ENCODE measurements at regions not wholly inside any gene's neighbourhood (a gene's known extent, or its start where the extent isn't known, plus 50 kb on each side); places are given as distances from the start of the nearest gene placed in this dataset.

DNA sequence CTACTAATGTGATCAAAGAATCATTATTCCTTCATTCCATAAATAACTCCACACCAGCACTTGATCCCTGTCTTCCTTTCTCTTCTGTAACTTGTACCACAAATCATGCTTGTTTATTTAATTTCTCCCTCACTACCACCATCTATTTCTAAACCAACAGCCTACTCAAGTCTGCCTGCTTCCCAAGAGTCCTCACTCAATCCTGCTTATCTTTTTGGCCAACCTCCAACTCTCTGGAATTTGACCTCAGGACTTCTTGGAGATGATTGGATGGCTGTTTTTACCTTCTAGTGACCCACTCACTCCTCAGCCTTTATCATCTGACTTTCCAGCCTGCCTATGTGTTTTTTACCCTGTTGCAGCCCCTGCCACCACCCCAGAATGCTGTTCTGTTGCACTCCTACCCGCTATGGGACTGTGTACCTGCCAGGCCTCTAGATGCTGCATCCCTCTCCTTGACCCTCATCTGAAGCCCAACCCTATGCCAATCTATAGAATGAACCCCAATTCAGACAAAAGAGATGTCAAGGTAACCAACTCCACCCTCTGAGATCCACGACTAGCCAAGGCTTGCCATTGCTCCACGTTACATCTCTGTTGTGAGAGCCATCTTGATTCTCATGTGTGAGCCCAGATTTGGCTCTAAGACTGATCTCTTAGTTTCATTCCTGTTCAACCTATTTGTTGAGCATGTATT, 150.2 kb upstream of the PLEKHG7 start:
- no peak for DNase-seq

GRCh38 chr12:92551853-92552397, 150.9 kb upstream of the PLEKHG7 start:
- no peak for DNase-seq

- DNase-seq, result no peak
These were observed 151.6 kb upstream of the PLEKHG7 start for GRCh38 chr12:92551210-92551609.

DNA sequence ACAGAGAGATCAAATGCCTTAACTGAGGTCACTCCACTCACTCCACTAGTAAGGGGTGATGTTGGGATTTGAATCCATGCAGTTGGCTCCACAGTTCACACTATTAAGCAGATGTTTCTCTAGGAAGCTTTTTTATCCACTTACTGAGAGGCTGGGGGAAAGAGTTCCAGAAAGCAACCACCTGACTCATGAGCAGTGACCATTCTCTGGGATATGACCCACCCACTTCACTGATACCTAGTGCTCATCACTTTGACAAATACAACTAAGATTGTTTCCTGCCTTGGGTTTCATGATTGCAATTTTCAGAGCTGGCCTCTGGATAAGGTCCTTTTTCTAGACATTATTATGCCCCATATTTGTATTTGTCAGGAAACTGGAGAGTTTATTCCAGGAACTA, 152.1 kb upstream of the PLEKHG7 start:
- DNase-seq, result no peak

DNA sequence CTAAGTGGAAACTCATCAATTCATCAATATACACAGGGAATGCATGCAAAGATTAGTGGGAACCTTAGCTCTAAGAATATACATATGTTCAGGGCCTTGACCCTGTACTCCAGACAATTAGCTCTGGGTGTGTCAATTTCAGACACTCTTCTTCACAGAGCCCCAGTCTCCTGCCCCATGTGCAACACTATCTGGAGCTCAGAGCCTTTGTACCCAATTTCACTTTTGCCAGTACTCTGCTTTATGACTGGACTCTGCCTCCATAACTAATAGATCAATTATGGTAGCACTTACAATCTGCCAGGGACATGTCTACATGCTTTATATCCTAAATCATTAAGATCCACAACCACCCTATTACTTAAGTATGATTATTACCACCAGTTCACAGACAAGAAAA, 152.5 kb upstream of the PLEKHG7 start:
- no peak for DNase-seq

DNA sequence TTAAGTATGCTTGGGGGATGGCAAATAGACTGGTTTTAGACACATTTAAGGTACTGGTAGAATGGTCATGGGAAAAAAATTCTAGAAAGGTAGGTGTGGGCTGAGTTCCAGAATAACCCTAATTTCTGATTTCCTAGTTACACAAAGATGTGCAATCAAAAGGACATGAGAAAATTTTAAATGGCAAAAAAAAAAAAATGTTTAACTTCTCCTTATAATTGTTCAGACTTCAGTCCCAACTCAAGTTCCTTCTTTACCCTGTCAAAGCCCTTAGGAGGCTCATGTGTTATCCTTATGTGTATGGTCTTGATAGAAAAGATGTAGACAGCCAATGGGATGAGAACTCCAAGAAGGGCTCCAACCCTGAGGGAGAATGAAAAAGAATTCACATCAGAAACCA, 153.3 kb upstream of the PLEKHG7 start:
- no peak for DNase-seq

DNA sequence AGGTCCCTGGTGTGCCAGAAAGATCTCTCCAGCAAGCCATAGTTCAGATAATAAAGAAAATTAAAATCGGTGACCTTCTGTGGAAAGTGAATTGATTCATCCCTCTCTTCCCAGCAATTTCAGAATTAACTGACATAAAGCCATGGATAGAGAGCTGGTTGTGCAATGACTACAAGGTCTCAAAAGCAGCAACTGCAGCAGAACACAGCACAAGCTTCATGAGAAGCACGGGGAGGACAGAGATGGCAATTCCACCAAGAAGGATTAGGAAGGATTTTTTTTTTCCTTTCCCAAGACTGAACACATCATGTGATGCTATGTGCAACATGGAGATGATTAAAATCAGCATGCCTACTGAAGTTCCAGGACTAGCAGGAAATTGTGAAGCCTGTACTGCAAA, 154.9 kb upstream of the PLEKHG7 start:
- no peak for DNase-seq

GRCh38 chr12:92547420-92547819, 155.4 kb upstream of the PLEKHG7 start:
- DNase-seq, result no peak

- DNase-seq, result no peak
These were observed 156.0 kb upstream of the PLEKHG7 start for GRCh38 chr12:92546635-92547348.

DNA sequence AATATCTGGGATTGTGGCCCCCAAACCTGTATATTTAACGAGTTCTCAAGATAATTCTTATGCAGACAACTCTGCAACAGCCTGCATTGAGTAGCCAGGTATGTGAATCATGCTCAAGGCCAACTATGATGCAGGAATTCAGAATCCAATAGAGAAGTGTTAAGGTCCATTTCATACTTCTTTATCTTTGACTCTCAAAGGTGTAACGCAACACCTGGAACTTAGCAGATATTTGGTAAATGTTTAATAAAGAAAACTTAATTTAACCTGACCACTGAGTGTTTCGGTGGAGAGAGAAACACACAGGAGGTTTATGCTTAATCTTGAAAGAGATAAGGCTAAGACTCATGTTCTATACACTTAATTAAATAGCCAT, 156.5 kb upstream of the PLEKHG7 start:
- no peak for DNase-seq

DNA sequence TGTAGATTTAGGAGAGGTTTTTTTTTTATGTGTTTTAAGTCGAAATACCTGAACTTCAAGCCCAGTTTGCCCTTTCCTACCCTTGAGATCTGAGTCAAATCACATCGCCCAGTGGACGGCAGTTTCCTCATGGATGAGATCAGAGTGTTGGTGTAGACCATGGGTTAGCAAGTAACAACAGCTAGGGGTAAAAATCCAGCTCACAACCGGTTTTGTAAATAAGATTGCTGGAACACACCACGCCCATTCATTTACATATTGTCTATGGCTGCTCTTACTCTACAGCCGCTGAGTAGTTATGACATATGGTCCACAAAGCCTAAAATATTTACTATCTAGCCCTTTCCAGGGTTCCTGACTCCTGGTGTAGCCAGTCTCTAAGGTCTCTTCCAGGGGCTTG, 158.5 kb upstream of the PLEKHG7 start:
- no peak for DNase-seq

- DNase-seq, result no peak
These were observed 158.9 kb upstream of the PLEKHG7 start for GRCh38 chr12:92543840-92544239.

GRCh38 chr12:92543359-92543758, 159.4 kb upstream of the PLEKHG7 start:
- peak; percentile 45 for DNase-seq

GRCh38 chr12:92541731-92542130, 161.1 kb upstream of the PLEKHG7 start:
- DNase-seq, result no peak

- no peak for DNase-seq
These were observed 161.9 kb upstream of the PLEKHG7 start for GRCh38 chr12:92540782-92541423.

DNA sequence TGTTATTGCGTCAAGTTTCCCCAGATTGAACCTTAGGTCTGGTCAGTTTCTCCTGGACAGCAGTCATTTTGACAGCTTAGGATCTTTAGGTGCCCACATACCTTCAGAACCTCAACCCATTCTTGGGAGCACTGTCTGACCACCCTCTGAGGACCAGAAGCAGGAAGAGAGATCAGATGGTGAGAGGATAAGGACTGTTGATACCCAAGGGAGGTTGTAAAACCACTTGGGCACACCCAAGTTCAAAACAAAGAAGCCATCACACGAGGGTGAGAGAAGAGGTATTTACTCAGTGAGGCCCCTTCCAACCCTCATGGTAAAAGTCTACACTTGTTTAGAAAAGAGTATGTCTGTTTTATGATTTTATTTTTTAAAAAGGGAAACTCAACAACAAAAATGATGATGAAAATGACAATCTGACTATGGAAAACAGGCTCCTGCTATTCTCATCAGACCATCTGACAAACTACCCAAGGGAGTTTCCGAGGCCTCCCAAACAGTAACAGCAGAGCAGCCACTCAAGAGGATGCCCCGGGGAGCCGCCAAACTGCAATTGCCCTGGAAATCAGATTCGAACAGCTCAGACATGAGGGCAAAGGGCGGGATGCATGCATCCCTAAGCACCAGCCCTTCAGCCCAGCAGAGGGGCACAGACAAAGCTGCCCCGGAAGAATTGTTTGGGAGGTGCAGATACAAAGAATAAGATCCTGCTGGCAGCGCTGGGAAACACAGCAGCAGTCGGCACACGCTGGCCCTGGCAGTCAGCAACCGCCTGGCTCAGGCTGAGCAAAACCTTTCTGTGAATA, 162.6 kb upstream of the PLEKHG7 start:
- DNase-seq, result peak; percentile 82

GRCh38 chr12:92539110-92539749, 163.6 kb upstream of the PLEKHG7 start:
- DNase-seq, result no peak

- DNase-seq, result no peak
These were observed 165.4 kb upstream of the PLEKHG7 start for GRCh38 chr12:92537290-92537960.

DNA sequence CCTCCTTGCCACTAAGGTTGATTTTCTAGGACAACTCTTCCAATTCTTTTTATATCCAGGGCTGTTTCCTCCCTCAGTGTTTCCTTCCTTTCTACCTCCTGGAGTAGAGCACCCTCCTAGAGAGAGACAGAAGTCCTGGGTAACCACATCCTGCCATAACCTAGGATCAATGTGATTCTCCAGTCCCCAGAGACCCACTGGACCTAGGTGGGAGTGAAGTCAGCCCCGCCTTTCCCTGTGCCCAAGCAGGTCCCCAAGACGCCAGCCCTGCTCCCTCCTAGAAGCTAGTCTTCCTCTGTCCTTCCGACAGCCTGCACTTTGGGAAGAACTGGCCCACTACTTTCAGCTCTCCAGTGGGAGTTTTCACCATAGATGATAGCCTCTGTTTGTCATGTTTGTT, 166.8 kb upstream of the PLEKHG7 start:
- no peak for DNase-seq

- DNase-seq, result no peak
These were observed 169.4 kb upstream of the PLEKHG7 start for GRCh38 chr12:92533280-92533890.

DNA sequence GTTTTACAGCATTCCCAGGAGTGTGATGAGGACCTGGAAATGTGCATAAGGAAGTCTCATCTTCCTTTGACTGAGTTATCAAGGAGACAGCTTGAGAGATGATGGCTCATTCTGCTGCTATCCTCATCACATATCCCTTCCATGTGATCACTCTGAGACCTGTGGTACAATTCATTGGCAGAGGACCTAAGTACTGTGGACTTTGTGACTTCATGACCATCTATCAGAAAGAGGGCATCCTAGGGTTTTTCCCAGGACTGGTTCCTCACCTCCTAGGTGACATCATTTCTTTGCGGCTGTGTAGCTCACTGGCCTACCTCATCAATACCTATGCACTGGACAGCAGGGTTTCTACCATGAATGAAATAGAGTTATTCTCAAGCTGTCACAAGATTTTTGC, 172.1 kb upstream of the PLEKHG7 start:
- no peak for DNase-seq

DNA sequence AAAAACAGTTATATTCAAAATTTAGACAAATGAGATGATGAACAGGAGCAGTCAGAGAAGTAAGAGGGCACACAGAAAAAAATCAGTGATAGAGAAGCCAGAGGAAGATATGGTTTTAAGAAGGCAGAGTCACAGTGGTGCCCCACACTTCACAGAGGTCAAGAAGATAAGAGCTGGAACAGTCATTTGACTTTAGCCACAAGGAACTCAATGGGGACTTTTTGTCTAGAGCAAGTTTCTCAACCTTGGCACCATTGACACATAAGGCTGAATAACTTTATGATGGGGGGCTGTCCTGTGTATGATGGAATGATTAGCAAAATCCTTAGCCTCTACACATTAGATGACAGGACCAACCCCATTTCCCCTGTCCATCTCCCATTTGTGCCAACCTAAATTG, 172.8 kb upstream of the PLEKHG7 start:
- no peak for DNase-seq

Measured in NCI-H345 (cell line).